Mesenchymal stem cell (in vitro differentiated cells and primary cell): ENCODE measurements at regions not wholly inside any gene's neighbourhood (a gene's known extent, or its start where the extent isn't known, plus 50 kb on each side); places are given as distances from the start of the nearest gene placed in this dataset.

Source experiments
- DNase-seq: peaks from one replicate; pipeline ENCODE4 v3.0.0-alpha.2; 2013
- H2AFZ ChIP-seq: one replicate; pipeline ENCODE4 v1.6.1; 2013; ENCODE audit warnings: low read depth, mild to moderate bottlenecking, control low read depth, inconsistent platforms, low read length, moderate library complexity
- H2AK5ac ChIP-seq: 2 replicates; pipeline ENCODE4 v1.6.1; 2013; ENCODE audit warnings: low read length, moderate library complexity, mild to moderate bottlenecking, inconsistent platforms; ENCODE audit not compliant: severe bottlenecking
- H2BK120ac ChIP-seq: one replicate; pipeline ENCODE4 v1.6.1; 2013; ENCODE audit warnings: low read depth, mild to moderate bottlenecking, inconsistent platforms, low read length, moderate library complexity
- H2BK12ac ChIP-seq, 2 experiments: one replicate each; pipeline ENCODE4 v1.6.1; 2013; ENCODE audit warnings: inconsistent platforms in 2 of 2, low read length in 2 of 2, mild to moderate bottlenecking in 2 of 2, moderate library complexity in 2 of 2, control low read depth in 1 of 2
- H2BK15ac ChIP-seq: one replicate; pipeline ENCODE4 v1.6.1; 2013; ENCODE audit warnings: mild to moderate bottlenecking, low read depth, inconsistent platforms; ENCODE audit not compliant: poor library complexity, severe bottlenecking
- H2BK5ac ChIP-seq: 2 replicates; pipeline ENCODE4 v1.6.1; 2013; ENCODE audit warnings: low read depth, mild to moderate bottlenecking, low read length, control low read depth, inconsistent platforms; ENCODE audit not compliant: poor library complexity, severe bottlenecking
- H3K14ac ChIP-seq, 2 experiments: one replicate each; pipeline ENCODE4 v1.6.1; 2013; ENCODE audit warnings: inconsistent platforms in 2 of 2, low read length in 2 of 2, control low read depth in 1 of 2, mild to moderate bottlenecking in 1 of 2, moderate library complexity in 1 of 2
- H3K18ac ChIP-seq, 2 experiments: one replicate each; pipeline ENCODE4 v1.6.1; 2013; ENCODE audit warnings: inconsistent platforms in 2 of 2, low read length in 2 of 2, control low read depth in 1 of 2, low read depth in 1 of 2, mild to moderate bottlenecking in 1 of 2
- H3K23ac ChIP-seq, 2 experiments: one replicate each; pipeline ENCODE4 v1.6.1; 2013; ENCODE audit warnings: inconsistent platforms in 2 of 2, low read length in 2 of 2, mild to moderate bottlenecking in 2 of 2, moderate library complexity in 2 of 2, control low read depth in 1 of 2
- H3K27ac ChIP-seq: 2 replicates; pipeline ENCODE4 v1.5.1; 2013; ENCODE audit warnings: mild to moderate bottlenecking, moderate library complexity, low read length, control low read depth, inconsistent platforms; ENCODE audit not compliant: poor library complexity, severe bottlenecking
- H3K27me3 ChIP-seq, 2 experiments: 2 replicates each; pipeline versions ENCODE4 v1.6.1 to v1.7.0; 2013; ENCODE audit warnings: low read length in 2 of 2, mild to moderate bottlenecking in 2 of 2, moderate library complexity in 2 of 2, control low read depth in 1 of 2, inconsistent platforms in 1 of 2; ENCODE audit not compliant: control insufficient read depth in 1 of 2, insufficient read depth in 1 of 2
- H3K36me3 ChIP-seq, 2 experiments: 2 replicates each; pipeline versions ENCODE4 v1.6.1 to v1.7.0; 2013; ENCODE audit warnings: low read length in 2 of 2, control low read depth in 1 of 2, inconsistent platforms in 1 of 2, low read depth in 1 of 2, mild to moderate bottlenecking in 1 of 2; ENCODE audit not compliant: insufficient read depth in 2 of 2, control insufficient read depth in 1 of 2
- H3K4ac ChIP-seq, 2 experiments: one replicate each; pipeline ENCODE4 v1.6.1; 2013; ENCODE audit warnings: inconsistent platforms in 2 of 2, low read length in 2 of 2, mild to moderate bottlenecking in 2 of 2, moderate library complexity in 2 of 2, control low read depth in 1 of 2, low read depth in 1 of 2
- H3K4me1 ChIP-seq: 2 replicates; pipeline ENCODE4 v1.6.1; 2013; ENCODE audit warnings: low read depth, low read length, control low read depth; ENCODE audit not compliant: control insufficient read depth, insufficient read depth
- H3K4me2 ChIP-seq: 2 replicates; pipeline ENCODE4 v1.6.1; 2013; ENCODE audit warnings: low read length, mild to moderate bottlenecking, inconsistent platforms; ENCODE audit not compliant: poor library complexity, severe bottlenecking
- H3K4me3 ChIP-seq, 2 experiments: 2 replicates each; pipeline versions ENCODE4 v1.5.1 to v1.7.0; 2013; ENCODE audit warnings: low read length in 2 of 2, mild to moderate bottlenecking in 2 of 2, control low read depth in 1 of 2, low read depth in 1 of 2; ENCODE audit not compliant: insufficient read depth in 1 of 2
- H3K79me1 ChIP-seq: replicated peaks from 2 replicates; pipeline ENCODE4 v1.6.1; 2013; ENCODE audit warnings: mild to moderate bottlenecking, control low read depth, low read length, inconsistent platforms; ENCODE audit not compliant: poor library complexity, severe bottlenecking
- H3K9ac ChIP-seq: 2 replicates; pipeline ENCODE4 v1.7.0; 2013; ENCODE audit warnings: mild to moderate bottlenecking, low read length, moderate library complexity
- H3K9me3 ChIP-seq: 2 replicates; pipeline ENCODE4 v1.7.0; 2013; ENCODE audit warnings: mild to moderate bottlenecking, low read length; ENCODE audit not compliant: control insufficient read depth
- H4K8ac ChIP-seq: one replicate; pipeline ENCODE4 v1.6.1; 2013; ENCODE audit warnings: inconsistent platforms, mild to moderate bottlenecking, low read length, moderate library complexity
- H4K91ac ChIP-seq: one replicate; pipeline ENCODE4 v1.6.1; 2013; ENCODE audit warnings: mild to moderate bottlenecking, low read length, inconsistent platforms
- WGBS: methylation state at CpG from one replicate; pipeline ENCODE4 v1.1.7; 2013; ENCODE audit warnings: mixed read lengths; 5-methylcytosine and 5-hydroxymethylcytosine counted together

- Histone ChIP-seq H4K91ac (no peak overlapping the region), H3K36me3 (no peaks in the 10 kb centered on the region), H3K9me3 (no peaks in the 10 kb centered on the region), H3K4ac (no peak overlapping the region), H3K14ac (no peak overlapping the region), H3K4me1 (peaks cover 1% of the 10 kb centered on the region), H2BK12ac (no peak overlapping the region), H3K27ac (no peak overlapping the region), H2BK15ac (no peak overlapping the region), H3K4me3 (no peak overlapping the region), H4K8ac (no peak overlapping the region), H3K27me3 (no peaks in the 10 kb centered on the region), H2BK5ac (peak overlapping the region; percentile 24), H2BK120ac (no peak overlapping the region), H3K9ac (no peak overlapping the region), H2AFZ (no peak overlapping the region), H3K79me1 (no peaks in the 10 kb centered on the region), H3K18ac (no peak overlapping the region), H2AK5ac (no peak overlapping the region), H3K4me2 (no peak overlapping the region), H3K23ac (no peak overlapping the region)
- WGBS = 57% methylated on average over 5 of the region's 7 CpGs
- no peak for DNase-seq
Observed at GRCh38 chr7:25832456-25832855, 319.5 kb upstream of the NFE2L3 start.

GRCh38 chr7:25832929-25833328 is 319.1 kb upstream of the NFE2L3 start:
- H4K91ac ChIP-seq = peak overlapping the region; percentile 29
- peak overlapping the region; percentile 69 to 96 for H2BK12ac ChIP-seq
- H3K18ac ChIP-seq = peak overlapping the region; percentile 67 to 68
- H2BK5ac ChIP-seq = no peak overlapping the region
- no peaks in the 10 kb centered on the region for H3K27me3 ChIP-seq
- no peak overlapping the region for H2AFZ ChIP-seq
- H2BK120ac ChIP-seq = peak overlapping the region; percentile 51
- H3K4ac ChIP-seq = peak overlapping the region in 1 of 2 experiments; percentile 86
- H3K4me3 ChIP-seq = no peak overlapping the region
- peak overlapping the region; percentile 80 for H2AK5ac ChIP-seq
- peaks cover 1% of the 10 kb centered on the region for H3K4me1 ChIP-seq
- peak overlapping the region; percentile 68 for H2BK15ac ChIP-seq
- no peak overlapping the region for H3K27ac ChIP-seq
- no peak for DNase-seq
- no peaks in the 10 kb centered on the region for H3K79me1 ChIP-seq
- H3K36me3 ChIP-seq = no peaks in the 10 kb centered on the region
- no peak overlapping the region for H3K4me2 ChIP-seq
- no peak overlapping the region for H3K9ac ChIP-seq
- no peak overlapping the region for H4K8ac ChIP-seq
- no peak overlapping the region for H3K23ac ChIP-seq
- 91% methylated on average over 2 of the region's 2 CpGs for WGBS
- H3K14ac ChIP-seq = no peak overlapping the region
- no peaks in the 10 kb centered on the region for H3K9me3 ChIP-seq

GRCh38 chr7:25834050-25834449 is 317.9 kb upstream of the NFE2L3 start:
- Histone ChIP-seq H3K4me3 (no peak overlapping the region), H3K9me3 (no peaks in the 10 kb centered on the region), H2BK120ac (no peak overlapping the region), H3K4ac (no peak overlapping the region), H2BK12ac (no peak overlapping the region), H3K36me3 (no peaks in the 10 kb centered on the region), H3K4me1 (peaks cover 1% of the 10 kb centered on the region), H3K27me3 (no peaks in the 10 kb centered on the region), H2AK5ac (no peak overlapping the region), H4K8ac (no peak overlapping the region), H2BK15ac (no peak overlapping the region), H3K9ac (no peak overlapping the region), H4K91ac (no peak overlapping the region), H3K27ac (no peak overlapping the region), H3K18ac (no peak overlapping the region), H3K4me2 (no peak overlapping the region), H2AFZ (no peak overlapping the region), H2BK5ac (no peak overlapping the region), H3K79me1 (no peaks in the 10 kb centered on the region), H3K14ac (no peak overlapping the region), H3K23ac (no peak overlapping the region)
- no peak for DNase-seq
- WGBS = 99% methylated on average over 4 of the region's 4 CpGs

- DNase-seq = peak; percentile 36
- H3K4me3 ChIP-seq = no peak overlapping the region
- peak overlapping the region in 1 of 2 experiments; percentile 21 for H3K18ac ChIP-seq
- no peaks in the 10 kb centered on the region for H3K79me1 ChIP-seq
- H2BK5ac ChIP-seq = no peak overlapping the region
- peaks cover 1% of the 10 kb centered on the region for H3K4me1 ChIP-seq
- H3K14ac ChIP-seq = no peak overlapping the region
- H2BK15ac ChIP-seq = no peak overlapping the region
- no peak overlapping the region for H2AFZ ChIP-seq
- H3K23ac ChIP-seq = no peak overlapping the region
- peak overlapping the region; percentile 14 for H3K4me2 ChIP-seq
- no peak overlapping the region for H4K91ac ChIP-seq
- no peak overlapping the region for H3K9ac ChIP-seq
- H3K4ac ChIP-seq = peak overlapping the region; percentile 14 to 67
- H2BK120ac ChIP-seq = no peak overlapping the region
- no peaks in the 10 kb centered on the region for H3K27me3 ChIP-seq
- H3K36me3 ChIP-seq = no peaks in the 10 kb centered on the region
- H2AK5ac ChIP-seq = no peak overlapping the region
- H2BK12ac ChIP-seq = peak overlapping the region; percentile 56 to 89
- WGBS = no CpG with 5 or more reads among the region's 5 CpGs
- H4K8ac ChIP-seq = peak overlapping the region; percentile 9
- H3K27ac ChIP-seq = peak overlapping the region; percentile 38
- no peaks in the 10 kb centered on the region for H3K9me3 ChIP-seq
Observed at GRCh38 chr7:25835197-25835596, 316.8 kb upstream of the NFE2L3 start.
